WTC11 (cell line): ENCODE measurements at regions not wholly inside any gene's neighbourhood (a gene's known extent, or its start where the extent isn't known, plus 50 kb on each side); places are given as distances from the start of the nearest gene placed in this dataset.

Experiments used
- ATAC-seq: fragments of 200-7000 bp; cut with Tn5 transposase; 2 replicates; pipeline ENCODE4 v1.10.0; 2021; ENCODE audit warnings: mild to moderate bottlenecking, moderate library complexity
- CTCF ChIA-PET: fragments of 300-600 bp; sonication (Branson Sonifier 250); formaldehyde crosslinking; loops from one replicate; lab custom pipeline; 2021; ENCODE audit warnings: antibody characterized with exemption; lab: Charles Lee
- POLR2A ChIA-PET: fragments of 350-600 bp; sonication (Branson Sonifier 250); formaldehyde crosslinking; loops from one replicate; lab custom pipeline; 2021; ENCODE audit warnings: antibody characterized with exemption; lab: Charles Lee
- DNase-seq: peaks from one replicate; pipeline ENCODE4 v3.0.0; 2021; ENCODE audit warnings: low spot score
- H3K27ac Mint-ChIP-seq: 2 replicates; pipeline ENCODE4 v1.8.0; 2021; ENCODE audit warnings: mixed read lengths
- H3K27me3 Mint-ChIP-seq: 2 replicates; pipeline ENCODE4 v1.8.0; 2021; ENCODE audit warnings: low read depth, mild to moderate bottlenecking, moderate library complexity, mixed read lengths
- H3K36me3 Mint-ChIP-seq: 2 replicates; pipeline ENCODE4 v1.8.0; 2021; ENCODE audit warnings: mixed read lengths
- H3K4me1 Mint-ChIP-seq: 2 replicates; pipeline ENCODE4 v1.8.0; 2022; ENCODE audit warnings: mixed read lengths
- H3K4me3 Mint-ChIP-seq: 2 replicates; pipeline ENCODE4 v1.8.0; 2021; ENCODE audit warnings: mild to moderate bottlenecking, moderate library complexity, mixed read lengths
- H3K9me3 Mint-ChIP-seq: 2 replicates; pipeline ENCODE4 v1.8.0; 2021; ENCODE audit warnings: mixed read lengths
- ATF2 ChIP-seq: sonication (generic); formaldehyde crosslinking; IDR thresholded peaks from 2 replicates; pipeline ENCODE4 v1.8.1; 2022; ENCODE audit warnings: low read depth, missing genetic modification reagents, borderline replicate concordance
- CREB1 ChIP-seq: sonication (generic); formaldehyde crosslinking; IDR thresholded peaks from 2 replicates; pipeline ENCODE4 v1.8.0; 2023; ENCODE audit warnings: mild to moderate bottlenecking, missing genetic modification reagents
- ERG ChIP-seq: fragments of 250-450 bp; sonication (Bioruptor Pico); IDR thresholded peaks from 2 replicates; pipeline ENCODE4 v1.8.0; 2021; ENCODE audit warnings: mild to moderate bottlenecking
- ESRRA ChIP-seq: sonication (generic); formaldehyde crosslinking; IDR thresholded peaks from 2 replicates; pipeline ENCODE4 v1.8.1; 2022; ENCODE audit warnings: mild to moderate bottlenecking, missing genetic modification reagents, borderline replicate concordance
- GRHL2 ChIP-seq: fragments of 250-450 bp; sonication (Bioruptor Pico); IDR thresholded peaks from 2 replicates; pipeline ENCODE4 v1.8.0; 2022; ENCODE audit warnings: mild to moderate bottlenecking, moderate library complexity; ENCODE audit not compliant: insufficient replicate concordance, severe bottlenecking
- GTF2I ChIP-seq: fragments of 250-450 bp; sonication (Bioruptor Pico); conservative IDR thresholded peaks from 2 replicates; pipeline ENCODE4 v1.4.0; 2021; ENCODE audit warnings: mild to moderate bottlenecking
- IRF2 ChIP-seq: sonication (generic); formaldehyde crosslinking; IDR thresholded peaks from 2 replicates; pipeline ENCODE4 v1.8.0; 2022; ENCODE audit warnings: low read depth, missing genetic modification reagents, borderline replicate concordance
- MLX ChIP-seq: sonication (generic); formaldehyde crosslinking; IDR thresholded peaks from 2 replicates; pipeline ENCODE4 v1.8.1; 2023; ENCODE audit warnings: mild to moderate bottlenecking, missing genetic modification reagents, moderate library complexity
- OVOL2 ChIP-seq: fragments of 250-450 bp; sonication (Bioruptor Pico); IDR thresholded peaks from 2 replicates; pipeline ENCODE4 v1.9.0; 2021; ENCODE audit warnings: mild to moderate bottlenecking, borderline replicate concordance
- SOX15 ChIP-seq: fragments of 250-450 bp; sonication (Bioruptor Pico); IDR thresholded peaks from 2 replicates; pipeline ENCODE4 v1.9.0; 2021; ENCODE audit warnings: mild to moderate bottlenecking
- TEAD4 ChIP-seq: sonication (generic); formaldehyde crosslinking; IDR thresholded peaks from 2 replicates; pipeline ENCODE4 v1.8.0; 2022; ENCODE audit warnings: mild to moderate bottlenecking, missing genetic modification reagents
- ZBTB21 ChIP-seq: sonication (generic); formaldehyde crosslinking; IDR thresholded peaks from 2 replicates; pipeline ENCODE4 v1.8.1; 2023; ENCODE audit warnings: mild to moderate bottlenecking, missing genetic modification reagents, borderline replicate concordance
- ZNF317 ChIP-seq: sonication (generic); formaldehyde crosslinking; IDR thresholded peaks from 2 replicates; pipeline ENCODE4 v1.8.1; 2023; ENCODE audit warnings: low read depth, mild to moderate bottlenecking, moderate library complexity, missing genetic modification reagents, borderline replicate concordance
- ZNF396 ChIP-seq: fragments of 250-450 bp; sonication (Bioruptor Pico); IDR thresholded peaks from 2 replicates; pipeline ENCODE4 v1.8.0; 2021; ENCODE audit warnings: mild to moderate bottlenecking, moderate library complexity, borderline replicate concordance
- ZNF671 ChIP-seq: fragments of 250-450 bp; sonication (Bioruptor Pico); IDR thresholded peaks from 2 replicates; pipeline ENCODE4 v1.8.0; 2021; ENCODE audit warnings: mild to moderate bottlenecking
- TF ChIP-seq, protein P1 (sequence below): fragments of 250-450 bp; sonication (Bioruptor Pico); IDR thresholded peaks from 2 replicates; pipeline ENCODE4 v1.9.0; 2021; ENCODE audit warnings: mild to moderate bottlenecking
- TF ChIP-seq, protein P2 (sequence below): fragments of 250-450 bp; sonication (Bioruptor Pico); IDR thresholded peaks from 2 replicates; pipeline ENCODE4 v1.9.0; 2021; ENCODE audit warnings: mild to moderate bottlenecking
- TF ChIP-seq, protein P3 (sequence below): sonication (generic); formaldehyde crosslinking; IDR thresholded peaks from 2 replicates; pipeline ENCODE4 v1.8.0; 2022; ENCODE audit warnings: missing genetic modification reagents

GRCh38 chr21:30958741-30959140, 77.4 kb upstream of the KRTAP11-1 start:
- ATAC-seq (no peak), DNase-seq (no peak)
- TF ChIP-seq ZNF317 (CRISPR knock-in tag) (no peak), ESRRA (CRISPR knock-in tag) (no peak), IRF2 (CRISPR knock-in tag) (no peak), TEAD4 (no peak), OVOL2 (CRISPR knock-in tag) (no peak), ZNF671 (CRISPR knock-in tag) (no peak), CREB1 (CRISPR knock-in tag) (no peak), ATF2 (no peak), SOX15 (no peak), GTF2I (CRISPR knock-in tag) (no peak), GRHL2 (CRISPR knock-in tag) (no peak), ZNF396 (CRISPR knock-in tag) (no peak), ZBTB21 (CRISPR knock-in tag) (no peak), MLX (CRISPR knock-in tag) (no peak), ERG (CRISPR knock-in tag) (no peak)
- TF ChIP-seq, protein P1, sequence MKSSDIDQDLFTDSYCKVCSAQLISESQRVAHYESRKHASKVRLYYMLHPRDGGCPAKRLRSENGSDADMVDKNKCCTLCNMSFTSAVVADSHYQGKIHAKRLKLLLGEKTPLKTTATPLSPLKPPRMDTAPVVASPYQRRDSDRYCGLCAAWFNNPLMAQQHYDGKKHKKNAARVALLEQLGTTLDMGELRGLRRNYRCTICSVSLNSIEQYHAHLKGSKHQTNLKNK (CRISPR knock-in tag) = no peak
- TF ChIP-seq, protein P2, sequence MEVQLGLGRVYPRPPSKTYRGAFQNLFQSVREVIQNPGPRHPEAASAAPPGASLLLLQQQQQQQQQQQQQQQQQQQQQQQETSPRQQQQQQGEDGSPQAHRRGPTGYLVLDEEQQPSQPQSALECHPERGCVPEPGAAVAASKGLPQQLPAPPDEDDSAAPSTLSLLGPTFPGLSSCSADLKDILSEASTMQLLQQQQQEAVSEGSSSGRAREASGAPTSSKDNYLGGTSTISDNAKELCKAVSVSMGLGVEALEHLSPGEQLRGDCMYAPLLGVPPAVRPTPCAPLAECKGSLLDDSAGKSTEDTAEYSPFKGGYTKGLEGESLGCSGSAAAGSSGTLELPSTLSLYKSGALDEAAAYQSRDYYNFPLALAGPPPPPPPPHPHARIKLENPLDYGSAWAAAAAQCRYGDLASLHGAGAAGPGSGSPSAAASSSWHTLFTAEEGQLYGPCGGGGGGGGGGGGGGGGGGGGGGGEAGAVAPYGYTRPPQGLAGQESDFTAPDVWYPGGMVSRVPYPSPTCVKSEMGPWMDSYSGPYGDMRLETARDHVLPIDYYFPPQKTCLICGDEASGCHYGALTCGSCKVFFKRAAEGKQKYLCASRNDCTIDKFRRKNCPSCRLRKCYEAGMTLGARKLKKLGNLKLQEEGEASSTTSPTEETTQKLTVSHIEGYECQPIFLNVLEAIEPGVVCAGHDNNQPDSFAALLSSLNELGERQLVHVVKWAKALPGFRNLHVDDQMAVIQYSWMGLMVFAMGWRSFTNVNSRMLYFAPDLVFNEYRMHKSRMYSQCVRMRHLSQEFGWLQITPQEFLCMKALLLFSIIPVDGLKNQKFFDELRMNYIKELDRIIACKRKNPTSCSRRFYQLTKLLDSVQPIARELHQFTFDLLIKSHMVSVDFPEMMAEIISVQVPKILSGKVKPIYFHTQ = no peak
- TF ChIP-seq, protein P3, sequence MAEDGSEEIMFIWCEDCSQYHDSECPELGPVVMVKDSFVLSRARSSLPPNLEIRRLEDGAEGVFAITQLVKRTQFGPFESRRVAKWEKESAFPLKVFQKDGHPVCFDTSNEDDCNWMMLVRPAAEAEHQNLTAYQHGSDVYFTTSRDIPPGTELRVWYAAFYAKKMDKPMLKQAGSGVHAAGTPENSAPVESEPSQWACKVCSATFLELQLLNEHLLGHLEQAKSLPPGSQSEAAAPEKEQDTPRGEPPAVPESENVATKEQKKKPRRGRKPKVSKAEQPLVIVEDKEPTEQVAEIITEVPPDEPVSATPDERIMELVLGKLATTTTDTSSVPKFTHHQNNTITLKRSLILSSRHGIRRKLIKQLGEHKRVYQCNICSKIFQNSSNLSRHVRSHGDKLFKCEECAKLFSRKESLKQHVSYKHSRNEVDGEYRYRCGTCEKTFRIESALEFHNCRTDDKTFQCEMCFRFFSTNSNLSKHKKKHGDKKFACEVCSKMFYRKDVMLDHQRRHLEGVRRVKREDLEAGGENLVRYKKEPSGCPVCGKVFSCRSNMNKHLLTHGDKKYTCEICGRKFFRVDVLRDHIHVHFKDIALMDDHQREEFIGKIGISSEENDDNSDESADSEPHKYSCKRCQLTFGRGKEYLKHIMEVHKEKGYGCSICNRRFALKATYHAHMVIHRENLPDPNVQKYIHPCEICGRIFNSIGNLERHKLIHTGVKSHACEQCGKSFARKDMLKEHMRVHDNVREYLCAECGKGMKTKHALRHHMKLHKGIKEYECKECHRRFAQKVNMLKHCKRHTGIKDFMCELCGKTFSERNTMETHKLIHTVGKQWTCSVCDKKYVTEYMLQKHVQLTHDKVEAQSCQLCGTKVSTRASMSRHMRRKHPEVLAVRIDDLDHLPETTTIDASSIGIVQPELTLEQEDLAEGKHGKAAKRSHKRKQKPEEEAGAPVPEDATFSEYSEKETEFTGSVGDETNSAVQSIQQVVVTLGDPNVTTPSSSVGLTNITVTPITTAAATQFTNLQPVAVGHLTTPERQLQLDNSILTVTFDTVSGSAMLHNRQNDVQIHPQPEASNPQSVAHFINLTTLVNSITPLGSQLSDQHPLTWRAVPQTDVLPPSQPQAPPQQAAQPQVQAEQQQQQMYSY (CRISPR knock-in tag) = no peak

More at GRCh38 chr21:30958741-30959140, 77.4 kb upstream of the KRTAP11-1 start:
- Mint-ChIP-seq H3K27ac (no peak overlapping the region), H3K4me3 (no peak overlapping the region), H3K4me1 (no peaks in the 10 kb centered on the region), H3K27me3 (no peaks in the 10 kb centered on the region), H3K9me3 (peaks cover 5% of the 10 kb centered on the region; the same call in 1 of the 2 replicates), H3K36me3 (no peaks in the 10 kb centered on the region)
- ChIA-PET CTCF (no interaction called here), POLR2A (interaction anchor here (0.6 kb wide), 1 partner anchor 121 kb away, joined by 4 read pairs; no protein-coding TSS in a partner anchor)
